Pancreas (tissue), 10 donors: ENCODE measurements at regions not wholly inside any gene's neighbourhood (a gene's known extent, or its start where the extent isn't known, plus 50 kb on each side); places are given as distances from the start of the nearest gene placed in this dataset.
"Not testable (repeated sequence)": the region's sequence is repeated elsewhere in the genome, so short reads cannot be mapped to it uniquely, and the experiment has no call there.

Experiments
- ATAC-seq, 4 donors: fragments of 200-7000 bp; cut with Tn5 transposase; one replicate each; pipeline versions ENCODE4 v1.8.0 to v1.9.1; 2020; ENCODE audit warnings: mild to moderate bottlenecking in 4 of 4, moderate library complexity in 4 of 4
- DNase-seq, 6 donors: peaks; one replicate each; pipeline ENCODE4 v3.0.0-alpha.2; 2020
- FAIRE-seq: peaks from 2 replicates; lab custom pipeline; 2012; peaks lifted over from hg19 to GRCh38; lab: Jason Lieb, UNC
- H3K27ac ChIP-seq, 4 donors: fragments of 200-600 bp; sonication (generic); 1 replicate in 3 of 4; 2 replicates in 1 of 4; pipeline versions ENCODE4 v1.5.0 to v1.8.0; 2020
- H3K27me3 ChIP-seq, 4 donors: fragments of 200-600 bp; one replicate each; pipeline ENCODE4 v1.8.0; 2021
- H3K36me3 ChIP-seq, 3 donors: fragments of 200-600 bp; sonication (generic) in 1 of 3; one replicate each; pipeline versions ENCODE4 v1.5.0 to v1.8.0; 2020 to 2021
- H3K4me1 ChIP-seq, 3 donors: fragments of 200-600 bp; one replicate each; pipeline ENCODE4 v1.8.0; 2021
- H3K4me3 ChIP-seq, 4 donors: fragments of 200-600 bp; sonication (generic) in 2 of 4; one replicate each; pipeline versions ENCODE4 v1.5.0 to v1.8.0; 2020 to 2021
- H3K9me3 ChIP-seq, 4 donors: fragments of 200-600 bp; one replicate each; pipeline ENCODE4 v1.8.0; 2021
- CTCF ChIP-seq, 4 donors: fragments of 200-600 bp; sonication (generic) in 3 of 4; IDR thresholded peaks; one replicate each; pipeline versions ENCODE4 v1.5.0 to v1.8.0; 2021; ENCODE audit warnings: antibody characterized with exemption in 4 of 4
- WGBS, 2 donors: extraction: QIAGEN DNeasy Blood & Tissue Kit; methylation state at CpG; one replicate each; pipeline ENCODE4 v1.1.7; 2013; 5-methylcytosine and 5-hydroxymethylcytosine counted together
- intact Hi-C, 3 donors: fragments of 100-400 bp; cut with DNase I; formaldehyde crosslinking; loops; one replicate each; pipeline versions ENCODE4 v1.11.1 to v1.14.2; 2022
- donor health status: healthy with polysubstance abuse.
- donor health status: DM: no; HTN: no; CAD: no; lungs with moderate emphysema.
- donor health status: DM: no; HTN: no; CAD: no.
- donor health status: control.
- donor health status: control.
- donor health status: Bipolar disorder and iron deficiency.
- donor health status: DM: yes; HTN: yes; CAD: no.
- donor health status: DM: no; HTN: no; CAD: no.
- donor health status: DM: no; HTN: no; CAD: no.
- donor health status: DM: yes; HTN: yes; CAD: no.

- no peak overlapping the region for H3K4me3 ChIP-seq
- intact Hi-C loops = no loop called here
- no peak for FAIRE-seq
- no peak overlapping the region for H3K27ac ChIP-seq
- DNase-seq = no peak
- no peaks in the 10 kb centered on the region for H3K9me3 ChIP-seq
- H3K4me1 ChIP-seq = no peaks in the 10 kb centered on the region
- no peak for ATAC-seq
- H3K36me3 ChIP-seq = no peaks in the 10 kb centered on the region
- H3K27me3 ChIP-seq = no peaks in the 10 kb centered on the region
- no peak for TF ChIP-seq CTCF (IDR thresholded peaks at IDR 0.05)
Measured at GRCh38 chrX:73987166-73987565, 134.7 kb upstream of the XIST start.

- peaks cover 0 to 3% (median 0%) of the 10 kb centered on the region in 3 donors for H3K4me1 ChIP-seq
- intact Hi-C loops = no loop called here
- no peak overlapping the region for H3K27ac ChIP-seq
- WGBS, 2 donors = 64 to 81% methylated on average over 5 of the region's 5 CpGs
- no peaks in the 10 kb centered on the region for H3K36me3 ChIP-seq
- DNase-seq = no peak
- no peak for ATAC-seq
- TF ChIP-seq CTCF (IDR thresholded peaks at IDR 0.05) = no peak
- H3K27me3 ChIP-seq = no peaks in the 10 kb centered on the region
- FAIRE-seq = peak; percentile 29
- no peaks in the 10 kb centered on the region for H3K9me3 ChIP-seq
- H3K4me3 ChIP-seq = no peak overlapping the region
Measured at GRCh38 chrX:73979551-73980131, 127.1 kb upstream of the XIST start.

GRCh38 chrX:73977542-73978169 lies 125.1 kb upstream of the XIST start:
- ATAC-seq = no peak
- no peaks in the 10 kb centered on the region for H3K27me3 ChIP-seq
- no peaks in the 10 kb centered on the region for H3K9me3 ChIP-seq
- no peak for DNase-seq
- no peak for FAIRE-seq
- intact Hi-C loops = no loop called here
- peaks cover 0 to 3% (median 0%) of the 10 kb centered on the region in 3 donors for H3K4me1 ChIP-seq
- no peak for TF ChIP-seq CTCF (IDR thresholded peaks at IDR 0.05)
- no peak overlapping the region for H3K27ac ChIP-seq
- WGBS, 2 donors = 92 to 97% methylated on average over 8 of the region's 8 CpGs
- no peaks in the 10 kb centered on the region for H3K36me3 ChIP-seq
- no peak overlapping the region for H3K4me3 ChIP-seq

- ATAC-seq, DNase-seq, H3K36me3 ChIP-seq, H3K27ac ChIP-seq, FAIRE-seq, H3K4me1 ChIP-seq, intact Hi-C loops, H3K9me3 ChIP-seq, H3K27me3 ChIP-seq, H3K4me3 ChIP-seq: not testable (repeated sequence)
- 94 to 98% methylated on average over 22 of the region's 22 CpGs for WGBS, 2 donors
Measured at GRCh38 chrX:73967461-73967860, 114.9 kb upstream of the XIST start.

- no peak for FAIRE-seq
- H3K36me3 ChIP-seq = no peaks in the 10 kb centered on the region
- H3K9me3 ChIP-seq = no peaks in the 10 kb centered on the region
- WGBS, 2 donors = 86 to 87% methylated on average over 2 of the region's 2 CpGs
- peaks cover 0 to 6% (median 0%) of the 10 kb centered on the region in 3 donors for H3K4me1 ChIP-seq
- no peaks in the 10 kb centered on the region for H3K27me3 ChIP-seq
- no peak overlapping the region for H3K4me3 ChIP-seq
- intact Hi-C loops = no loop called here
- no peak for TF ChIP-seq CTCF (IDR thresholded peaks at IDR 0.05)
- DNase-seq = no peak
- ATAC-seq = no peak
- H3K27ac ChIP-seq = no peak overlapping the region
Measured at GRCh38 chrX:73965833-73966232, 113.3 kb upstream of the XIST start.
